ENCODE measurements at regions not wholly inside any gene's neighbourhood (a gene's known extent, or its start where the extent isn't known, plus 50 kb on each side); places are given as distances from the start of the nearest gene placed in this dataset.

DNA sequence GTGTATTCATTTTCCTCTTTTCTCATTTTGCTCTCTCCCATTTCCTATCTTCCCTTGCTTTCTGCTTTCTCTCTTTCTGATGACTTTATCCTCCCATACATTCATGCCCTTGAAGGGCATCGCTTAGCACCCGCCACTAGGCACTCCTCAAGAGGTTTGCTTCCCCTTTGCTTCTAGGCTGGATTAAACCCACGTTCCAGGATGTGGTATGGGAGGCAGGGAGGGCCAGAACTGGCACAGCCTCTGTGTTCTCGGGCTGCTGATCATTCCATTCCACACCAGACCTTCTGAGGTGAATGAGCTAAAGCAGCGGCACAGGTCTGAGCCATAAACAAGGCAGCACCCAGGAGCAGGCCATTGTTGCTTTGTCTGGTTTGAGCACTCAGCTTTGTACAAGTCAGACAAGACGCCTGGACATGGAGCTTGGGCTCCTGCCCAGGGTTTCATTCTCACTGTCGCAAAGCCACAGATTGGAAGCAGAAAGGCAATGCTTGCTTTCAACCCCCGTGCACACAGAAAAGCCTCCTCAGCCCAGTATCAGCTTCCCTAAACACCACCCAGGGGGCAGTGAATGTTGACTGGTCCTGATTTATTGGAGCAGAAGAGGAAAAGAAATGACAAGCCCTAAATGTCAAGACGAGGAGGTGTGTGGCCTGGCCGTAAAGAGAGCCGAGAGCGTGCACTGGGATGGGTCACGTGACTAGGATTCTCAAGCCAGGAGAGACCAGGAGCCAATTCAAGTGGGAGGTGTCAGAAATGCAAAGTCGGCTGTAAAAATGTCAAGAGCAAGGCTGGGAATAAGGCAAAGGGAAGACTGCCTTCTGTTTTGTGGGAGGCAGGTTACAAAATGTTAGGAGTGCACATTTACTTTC is 218.0 kb upstream of the SERP2 start:
- peak; percentile 88 for DNase-seq

DNA sequence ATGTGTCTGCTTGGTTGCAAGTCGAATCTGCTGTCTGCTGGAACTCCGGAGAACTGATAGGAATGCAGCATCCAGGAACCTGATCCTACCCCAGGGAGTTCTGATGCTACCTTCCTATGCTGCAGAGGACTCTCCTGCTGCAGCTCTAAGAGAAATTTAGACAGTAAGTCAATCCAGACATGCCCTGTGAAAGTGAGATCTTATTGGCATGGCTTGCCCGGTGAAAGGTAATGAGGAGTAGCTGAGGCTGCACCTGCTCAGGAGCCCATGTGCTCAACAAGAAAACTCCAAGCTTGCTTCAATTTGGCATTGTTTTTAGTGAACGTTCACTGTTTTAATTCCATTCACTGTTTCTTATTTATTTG is 217.3 kb upstream of the SERP2 start:
- no peak for DNase-seq

DNA sequence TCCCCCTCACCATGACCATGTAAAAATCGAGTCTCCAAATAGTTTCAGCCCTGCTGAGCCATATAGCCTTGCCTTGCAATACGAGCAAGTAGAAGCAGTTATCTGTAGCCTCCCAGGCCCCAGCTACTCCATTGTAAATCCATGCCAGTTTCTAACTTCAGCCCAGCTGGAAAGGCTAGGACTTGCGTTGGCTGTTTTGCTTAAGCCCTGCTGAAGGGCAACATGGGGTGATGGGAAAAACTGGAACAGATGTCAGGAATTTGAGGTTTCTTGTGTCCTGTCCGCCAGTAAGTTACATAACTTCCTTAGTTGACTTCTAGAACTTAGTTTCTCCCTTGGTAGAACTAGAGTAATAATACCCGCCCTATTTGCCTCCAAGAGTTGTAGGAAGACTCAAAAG is 216.0 kb upstream of the SERP2 start:
- peak; percentile 62 for DNase-seq

DNA sequence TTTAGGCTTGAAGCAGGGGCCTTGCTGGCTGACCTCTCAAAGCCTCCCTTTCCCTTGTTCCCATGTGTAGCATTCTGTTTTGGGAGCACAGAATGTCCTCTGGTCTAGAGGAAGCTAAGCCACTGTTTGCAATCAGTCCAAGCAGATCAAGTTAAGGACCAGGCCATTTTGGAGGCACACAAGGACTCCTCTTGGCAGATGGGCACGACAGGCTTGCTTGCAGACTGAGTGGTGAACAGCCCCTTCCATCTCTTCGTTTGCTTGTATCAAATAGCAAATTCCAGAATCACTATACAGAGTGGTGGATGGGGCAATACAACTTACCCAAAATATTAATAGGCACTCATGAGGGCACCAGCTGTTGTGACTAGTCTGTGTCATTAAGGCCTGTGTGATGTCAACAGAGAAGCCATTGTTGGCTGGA is 215.5 kb upstream of the SERP2 start:
- peak; percentile 68 for DNase-seq

DNA sequence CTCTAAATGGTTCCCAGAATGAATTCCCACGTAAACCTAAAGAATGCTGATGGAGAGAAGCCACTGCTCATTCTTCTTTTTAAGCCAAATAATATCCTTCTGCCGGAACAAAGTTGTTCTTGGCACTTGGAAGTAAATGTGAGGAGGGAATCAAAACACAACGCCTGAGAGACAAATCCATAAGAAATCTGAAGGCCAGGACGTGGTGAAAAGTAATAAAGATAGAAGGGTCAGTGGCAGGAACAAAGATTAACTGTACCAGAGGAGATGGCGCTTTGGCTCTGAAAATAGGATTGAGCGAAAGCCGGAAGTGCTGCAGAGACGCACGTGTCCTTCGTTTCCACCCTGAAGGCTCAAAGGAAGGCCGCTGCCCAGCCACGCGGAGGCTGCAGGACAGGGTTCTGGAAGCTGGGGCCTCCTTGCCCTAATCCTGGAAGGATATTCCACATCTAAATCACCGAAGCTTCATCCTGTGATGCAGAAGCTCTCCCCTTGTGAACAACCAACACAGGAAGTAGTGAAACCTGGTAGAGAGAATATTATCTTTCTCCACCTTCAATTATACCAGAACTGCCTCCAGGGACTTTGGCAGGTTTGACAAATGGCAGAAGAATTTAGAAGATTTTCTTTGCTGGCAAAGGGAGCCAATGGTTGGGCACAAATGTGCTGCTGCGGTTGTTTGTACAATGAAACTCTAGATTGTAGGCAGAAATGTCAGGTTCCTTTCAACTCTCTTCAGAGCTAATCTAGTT is 214.6 kb upstream of the SERP2 start:
- peak; percentile 61 for DNase-seq

DNA sequence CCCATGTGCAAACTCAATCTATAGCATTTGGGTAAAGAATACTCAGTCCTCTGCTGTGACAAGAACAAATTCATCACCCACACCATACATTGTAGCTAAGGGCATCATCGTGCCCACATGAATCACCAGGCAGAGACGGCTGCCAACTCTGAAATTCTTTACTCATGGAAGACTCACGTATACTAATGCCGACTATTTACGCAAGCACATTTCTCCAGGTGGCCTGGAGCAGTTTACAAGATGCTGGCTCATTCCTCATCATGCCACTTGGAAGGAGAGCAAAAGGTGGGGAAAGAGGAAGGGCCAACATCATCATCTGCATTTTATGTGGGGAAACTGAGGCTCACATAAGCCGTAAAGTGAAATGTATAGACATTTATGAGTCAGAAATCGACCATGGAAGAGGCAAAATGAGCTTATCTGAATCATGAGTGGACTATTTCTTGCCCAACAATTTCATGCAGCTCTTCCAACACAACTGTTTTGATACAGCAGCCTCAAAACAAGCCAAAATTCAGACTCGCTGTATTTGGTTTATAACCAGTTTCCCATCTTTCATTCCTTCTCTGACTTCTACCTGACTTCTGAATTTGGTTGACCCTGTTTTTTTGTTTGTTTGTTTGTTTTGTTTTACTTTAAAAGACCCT is 213.9 kb upstream of the SERP2 start:
- DNase-seq: no peak

DNA sequence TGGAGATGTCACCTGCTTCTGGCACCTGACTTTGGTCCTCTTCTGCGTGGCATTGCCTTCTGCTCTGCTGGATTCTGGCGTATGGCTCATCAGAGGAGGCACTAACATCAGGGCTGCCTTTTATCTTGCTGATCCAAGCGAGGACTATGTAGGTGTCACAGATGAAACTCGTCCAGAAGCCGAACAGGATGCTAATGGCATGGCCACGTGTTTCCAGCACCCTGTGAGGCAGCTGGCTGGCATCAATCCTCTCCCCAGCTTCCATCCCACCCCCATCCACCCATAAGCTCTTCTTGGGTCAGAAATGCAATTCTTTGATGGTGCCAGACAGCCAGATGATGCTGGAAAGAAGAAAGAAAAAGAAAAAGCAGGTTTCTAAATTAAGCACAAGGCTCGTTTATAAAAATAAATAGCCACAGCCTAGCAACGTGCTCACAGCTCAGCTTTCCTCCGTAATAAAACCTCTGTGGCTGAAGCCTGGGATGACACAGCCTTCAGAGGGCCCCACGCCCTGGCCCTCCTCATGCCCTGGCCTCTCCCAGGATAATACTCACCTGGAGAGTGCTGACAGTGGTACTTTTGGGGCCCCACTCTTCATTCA is 212.9 kb upstream of the SERP2 start:
- DNase-seq: peak; percentile 72

DNA sequence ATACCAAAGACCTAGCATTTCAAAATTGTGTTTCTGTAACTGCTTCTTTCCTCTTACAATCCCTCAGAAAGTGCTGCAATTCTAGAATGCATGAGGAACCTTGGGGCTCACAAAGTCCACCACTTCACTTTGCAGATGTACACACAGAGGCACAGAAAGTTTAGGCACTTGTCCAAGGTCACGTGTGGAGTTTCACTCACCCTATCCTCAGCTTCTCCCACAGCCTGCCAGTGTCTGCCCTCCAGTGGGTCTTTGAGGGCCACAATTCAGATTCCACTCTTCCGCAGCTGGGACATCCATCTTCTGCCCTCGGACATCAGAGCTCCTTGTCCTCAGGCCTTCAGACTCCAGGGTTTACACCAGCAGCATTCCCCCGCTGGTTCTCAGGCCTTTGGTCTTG is 210.5 kb upstream of the SERP2 start:
- DNase-seq: no peak

DNA sequence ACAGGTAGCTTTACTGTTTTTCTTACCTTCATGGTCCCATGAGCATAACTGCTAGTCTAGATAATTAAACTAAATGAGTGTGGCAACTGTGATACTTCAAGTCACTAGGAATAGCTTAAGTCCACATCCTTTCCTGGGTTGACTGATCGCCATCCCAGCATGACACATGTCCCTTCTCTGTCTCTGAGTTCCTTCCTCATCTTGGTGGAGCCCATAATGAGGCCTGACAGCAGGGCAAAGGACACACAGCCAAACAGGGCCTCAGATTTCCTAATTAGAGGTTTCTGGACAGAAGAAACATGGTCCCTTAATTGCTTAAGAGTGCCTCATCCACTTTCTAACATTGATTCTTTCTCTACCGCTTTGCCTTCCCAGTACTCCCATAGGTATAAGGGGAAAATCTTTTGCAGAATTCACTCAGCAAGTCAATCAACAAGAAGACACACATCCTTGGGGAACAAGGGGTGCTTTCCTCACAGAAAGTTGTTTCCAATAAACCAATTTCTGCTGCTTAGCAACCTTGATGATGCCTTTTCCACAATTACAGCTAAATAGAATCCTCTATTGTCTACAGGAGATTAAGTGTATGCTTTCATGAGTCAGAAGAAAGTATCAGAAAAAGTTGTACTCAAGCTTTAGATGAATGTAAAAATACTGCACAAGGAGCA is 208.3 kb upstream of the SERP2 start:
- DNase-seq: peak; percentile 42

DNA sequence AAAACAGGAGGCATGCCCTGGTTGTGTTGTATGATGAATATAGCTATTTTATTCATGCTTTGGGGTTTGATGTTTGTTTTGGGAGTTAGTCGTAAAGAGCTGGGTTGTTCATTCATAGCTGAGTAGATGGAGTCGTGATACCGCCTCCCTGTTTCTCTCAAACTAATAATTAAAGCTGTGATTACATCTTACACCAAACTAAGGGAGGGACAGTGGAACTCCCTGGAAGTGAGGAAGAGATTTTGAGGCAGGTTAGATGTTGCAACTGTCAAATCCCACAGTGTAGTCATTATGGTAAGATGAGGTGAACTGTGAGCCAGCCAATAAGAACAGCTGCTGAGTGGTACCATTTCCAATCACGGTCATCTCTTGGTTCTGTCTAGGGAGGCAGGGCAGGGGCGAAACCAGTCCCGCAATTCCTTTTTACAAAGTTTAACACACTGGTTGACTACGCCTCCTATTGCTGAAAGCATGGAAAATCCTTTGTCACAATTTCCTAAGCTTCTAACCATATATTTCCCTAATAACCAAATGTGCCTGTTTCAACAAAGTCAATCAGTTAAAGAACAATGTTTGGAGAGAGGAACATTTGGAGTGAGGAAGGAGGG is 207.6 kb upstream of the SERP2 start:
- peak; percentile 7 for DNase-seq

DNA sequence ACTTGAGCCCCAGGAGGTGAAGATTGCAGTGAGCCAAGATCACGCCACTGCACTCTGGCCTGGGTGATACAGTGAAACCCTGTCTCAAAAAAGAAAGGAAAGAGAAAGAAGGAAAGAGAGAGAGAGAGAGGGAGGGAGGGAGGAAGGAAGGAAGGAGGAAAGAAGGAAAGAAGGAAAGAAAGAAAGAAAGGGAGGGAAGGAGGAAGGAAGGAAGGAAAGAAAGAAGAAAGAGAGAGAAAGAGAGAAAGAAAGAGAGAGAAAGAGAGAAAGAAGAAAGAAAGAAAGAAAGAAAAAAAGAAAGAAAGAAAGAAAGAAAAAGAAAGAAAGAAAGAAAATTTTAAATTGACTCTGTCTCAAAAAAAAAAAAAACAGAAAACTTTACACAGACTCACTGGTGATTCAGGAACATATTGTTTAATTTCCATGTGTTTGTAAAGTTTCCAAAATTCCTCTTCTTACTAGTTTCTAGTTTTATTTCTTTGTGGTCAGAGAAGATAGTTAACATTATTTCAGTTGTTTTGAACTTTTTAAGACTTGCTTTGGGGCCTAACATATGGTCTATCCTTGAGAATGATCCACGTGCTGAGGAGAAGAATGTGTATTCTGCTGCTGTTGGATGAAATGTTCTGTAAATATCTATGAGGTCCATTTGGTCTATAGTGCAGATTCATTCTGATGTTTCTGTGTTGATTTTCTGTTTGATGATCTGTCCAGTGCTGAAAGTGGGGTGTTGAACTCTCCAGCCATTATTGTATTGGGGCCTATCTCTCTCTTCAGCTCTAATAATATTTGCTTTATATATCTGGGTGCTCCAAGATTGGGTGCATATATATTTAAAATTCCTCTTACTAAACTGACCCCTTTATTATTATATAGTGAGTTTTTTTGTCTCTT is 204.4 kb upstream of the SERP2 start:
- no peak for DNase-seq

DNA sequence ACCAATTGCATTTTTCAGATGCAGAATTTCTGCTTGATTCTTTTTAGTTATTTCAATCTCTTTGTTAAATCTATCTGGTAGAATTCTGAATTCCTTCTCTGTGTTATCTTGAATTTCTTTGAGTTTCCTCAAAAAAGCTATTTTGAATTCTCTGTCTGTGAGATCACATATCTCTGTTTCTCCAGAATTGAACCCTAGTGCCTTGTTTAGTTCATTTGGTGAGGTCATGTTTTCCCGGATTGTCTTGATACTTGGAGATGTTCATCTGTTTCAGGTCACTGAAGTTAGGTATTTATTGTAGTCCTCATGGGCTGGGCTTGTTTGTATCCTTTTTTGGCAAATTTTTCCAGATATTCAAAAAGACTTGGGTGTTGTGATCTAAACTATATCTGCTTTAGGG is 202.9 kb upstream of the SERP2 start:
- no peak for DNase-seq

DNA sequence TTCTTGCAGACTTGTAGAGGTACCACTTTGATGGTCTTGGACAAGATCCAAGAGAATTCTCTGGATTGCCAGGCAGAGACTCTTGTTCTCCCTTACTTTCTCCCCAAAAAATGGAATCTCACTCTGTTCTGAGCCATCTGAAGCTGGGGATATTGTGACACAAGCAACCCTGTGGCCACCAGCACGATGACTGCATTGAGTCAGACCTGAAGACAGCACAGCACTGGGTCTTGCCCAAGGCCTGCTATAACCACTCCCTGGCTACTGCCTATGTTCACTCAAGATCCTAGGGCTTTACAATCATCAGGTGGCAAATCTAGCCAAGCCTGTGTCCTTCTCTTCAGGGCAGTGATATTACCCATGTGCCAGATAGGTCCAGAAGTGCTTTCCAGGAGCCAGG is 202.5 kb upstream of the SERP2 start:
- no peak for DNase-seq

DNA sequence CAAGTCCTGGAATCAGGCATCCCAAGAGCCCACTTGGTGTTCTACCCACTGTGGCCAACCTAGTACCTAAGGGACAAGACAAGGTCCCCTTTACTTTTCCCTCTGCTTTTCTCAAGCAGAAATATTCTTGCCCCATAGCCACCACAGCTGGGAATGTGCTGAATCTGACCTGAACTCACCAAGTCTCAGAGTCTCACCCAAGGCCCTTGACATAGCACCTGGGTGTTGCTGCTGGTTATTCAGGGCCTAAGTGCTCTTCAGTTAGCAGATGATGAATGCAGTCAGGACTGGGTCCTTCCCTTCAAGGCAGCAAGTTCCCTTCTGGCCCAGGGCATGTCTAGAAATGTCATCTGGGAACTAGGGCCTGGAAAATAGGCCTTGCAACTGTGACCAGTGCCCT is 201.8 kb upstream of the SERP2 start:
- no peak for DNase-seq

DNA sequence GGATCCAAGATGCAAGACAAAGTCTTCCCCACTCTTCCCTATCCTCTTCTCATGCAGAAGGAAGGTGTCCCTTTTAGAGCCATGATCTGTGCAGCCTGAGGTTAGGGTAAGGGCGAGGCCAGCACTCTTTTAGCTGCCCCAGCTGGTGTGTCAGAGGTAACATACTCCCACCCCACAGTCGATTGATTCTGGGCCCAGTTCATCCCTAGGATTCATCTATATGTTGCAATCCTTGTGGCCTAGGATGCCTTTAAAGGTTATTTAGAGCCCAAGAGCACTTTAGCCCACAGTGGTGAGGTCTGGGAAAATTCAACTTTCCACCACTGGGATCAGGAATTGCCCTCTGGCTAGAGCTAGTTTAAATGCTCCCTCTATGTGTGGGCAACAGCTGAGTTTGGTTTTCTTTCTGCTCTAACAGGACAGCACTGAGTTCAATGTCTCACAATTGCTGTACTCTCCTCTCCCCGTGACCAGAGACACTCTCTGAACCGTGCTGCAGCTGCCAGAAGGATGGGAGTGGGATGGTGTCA is 201.3 kb upstream of the SERP2 start:
- no peak for DNase-seq

DNA sequence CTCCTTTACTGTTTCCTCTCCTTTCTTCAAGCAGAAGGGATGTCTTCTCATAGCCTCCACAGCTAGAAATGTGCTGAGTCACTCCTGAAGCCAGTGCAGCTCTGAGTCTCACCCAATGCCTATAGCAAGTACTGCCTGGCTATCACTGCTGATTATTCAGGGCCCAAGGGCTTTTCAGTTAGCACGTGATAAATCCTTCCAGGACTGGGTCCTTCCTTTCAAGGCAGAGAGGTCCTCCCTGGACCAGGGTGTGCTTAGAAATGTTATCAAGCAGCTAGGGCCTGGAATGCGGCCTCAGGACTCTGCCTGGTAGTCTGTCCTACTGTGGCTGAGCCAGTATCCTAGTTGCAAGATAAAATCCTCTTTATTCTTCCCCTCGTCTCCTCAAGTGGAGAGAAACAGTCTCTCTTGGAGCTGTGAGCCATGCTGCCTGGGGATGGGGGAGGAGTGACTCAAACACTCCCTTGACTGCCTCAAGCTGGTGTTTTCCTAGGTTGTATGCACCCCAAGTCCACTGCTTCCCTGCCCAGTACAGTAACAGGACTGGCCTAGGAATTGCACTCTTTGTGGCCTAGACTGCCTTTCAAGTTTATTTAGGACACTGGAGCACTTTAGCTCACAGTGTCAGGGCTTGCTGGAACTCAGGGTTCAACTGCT is 198.7 kb upstream of the SERP2 start:
- DNase-seq: no peak

DNA sequence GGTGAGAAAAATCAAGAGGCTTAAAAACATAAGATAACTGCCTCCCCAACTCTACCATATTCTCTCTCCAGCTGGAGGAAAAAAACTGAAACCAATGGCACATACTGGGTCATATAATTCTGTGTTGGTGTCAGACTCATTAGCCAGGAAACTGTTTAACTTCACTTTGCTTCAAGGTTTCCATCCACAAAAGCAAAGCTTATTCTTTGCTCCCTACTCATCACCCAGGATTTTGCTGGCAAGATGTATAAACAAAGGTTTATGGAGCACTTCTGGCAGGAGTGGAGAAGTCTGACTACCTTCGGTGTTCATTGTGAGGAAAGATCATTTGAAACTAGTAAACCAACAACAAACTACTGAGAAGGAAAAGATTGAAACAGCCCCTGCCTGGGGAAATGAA is 197.5 kb upstream of the SERP2 start:
- no peak for DNase-seq

DNA sequence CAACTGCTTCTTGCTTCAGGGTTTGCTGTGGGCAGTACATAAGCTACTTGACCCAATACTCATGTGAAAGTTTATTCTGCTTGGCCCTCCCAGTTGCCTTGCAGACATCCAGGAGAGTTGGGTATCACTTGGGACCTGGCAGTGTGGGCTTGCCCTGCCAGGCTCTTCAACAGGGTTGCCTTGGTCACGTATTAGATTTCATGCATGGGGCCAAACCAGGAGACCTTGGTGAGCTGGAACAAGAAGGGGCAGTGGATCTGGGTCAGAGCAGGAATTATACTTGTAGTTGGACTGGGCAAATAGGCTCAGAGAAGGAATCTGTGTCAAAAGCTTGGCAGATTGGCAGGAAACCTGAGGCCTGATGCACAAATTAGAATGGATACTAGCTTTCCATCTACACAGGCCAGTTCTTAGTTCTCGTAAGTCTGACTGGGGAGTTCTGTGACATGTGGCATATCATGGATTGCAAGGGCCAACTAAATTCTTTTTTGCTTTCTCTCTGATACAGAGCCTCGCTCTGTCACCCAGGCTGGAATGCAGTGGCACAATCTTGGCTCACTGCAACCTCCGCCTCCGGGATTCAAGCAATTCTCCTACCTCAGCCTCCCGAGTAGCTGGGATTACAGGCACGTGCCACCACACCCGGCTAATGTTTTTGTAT is 192.6 kb upstream of the SERP2 start:
- no peak for DNase-seq

DNA sequence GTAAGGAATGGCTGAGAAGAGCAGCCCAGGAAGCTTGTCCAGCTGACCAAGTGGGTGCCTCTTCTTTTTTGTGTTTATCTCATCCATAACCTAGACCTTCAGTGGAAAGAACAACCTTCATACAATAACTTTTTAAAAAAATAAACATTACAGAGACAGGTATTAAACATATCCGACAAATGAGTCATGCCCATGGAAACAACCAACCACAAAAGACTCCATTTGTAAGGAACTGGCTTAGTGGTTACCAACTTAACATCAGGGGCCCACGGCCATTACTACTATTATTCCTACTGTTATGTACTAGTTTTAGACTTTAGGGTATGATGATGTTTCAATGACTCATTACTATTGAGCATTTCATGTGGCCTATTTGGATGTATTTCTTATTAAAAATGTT is 191.7 kb upstream of the SERP2 start:
- DNase-seq: no peak
